Ovary (tissue), 7 donors: ENCODE measurements at regions not wholly inside any gene's neighbourhood (a gene's known extent, or its start where the extent isn't known, plus 50 kb on each side); places are given as distances from the start of the nearest gene placed in this dataset.

Experiments used
- DNase-seq, 5 donors: peaks; one replicate each; pipeline ENCODE4 v3.0.0-alpha.2; 2019 to 2020
- H3K27ac ChIP-seq, 2 donors: fragments of 200-600 bp; one replicate each; pipeline versions ENCODE4 v1.5.1 to v1.8.0; 2019 to 2022
- H3K27me3 ChIP-seq: fragments of 200-600 bp; one replicate; pipeline ENCODE4 v1.8.0; 2022
- H3K36me3 ChIP-seq: fragments of 200-600 bp; sonication (generic); one replicate; pipeline ENCODE4 v1.5.1; 2019
- H3K4me1 ChIP-seq: one replicate; pipeline ENCODE4 v1.8.1; 2013; ENCODE audit warnings: mild to moderate bottlenecking, moderate library complexity; ENCODE audit not compliant: insufficient read depth
- H3K4me3 ChIP-seq: fragments of 200-600 bp; sonication (generic); one replicate; pipeline ENCODE4 v1.5.1; 2017
- H3K9me3 ChIP-seq, 2 donors: fragments of 200-600 bp in 1 of 2; sonication (generic) in 1 of 2; one replicate each; pipeline versions ENCODE4 v1.5.1 to v1.8.1; 2013 to 2019; ENCODE audit warnings: mild to moderate bottlenecking in 1 of 2, moderate library complexity in 1 of 2
- CTCF ChIP-seq, 3 donors: fragments of 450-650 bp in 2 of 3; fragments of 200-600 bp in 1 of 3; IDR thresholded peaks; one replicate each; pipeline versions ENCODE4 v1.5.1 to v1.8.0; 2016 to 2022; ENCODE audit warnings: antibody characterized with exemption in 3 of 3, mild to moderate bottlenecking in 1 of 3
- EP300 ChIP-seq: sonication (generic); formaldehyde crosslinking; IDR thresholded peaks from one replicate; pipeline ENCODE4 v1.6.1; 2017; ENCODE audit warnings: antibody characterized with exemption
- POLR2A ChIP-seq: fragments of 450-650 bp; IDR thresholded peaks from one replicate; pipeline ENCODE4 v1.6.1; 2017; ENCODE audit warnings: antibody characterized with exemption, mild to moderate bottlenecking, moderate library complexity
- WGBS, 3 donors: extraction: QIAGEN DNeasy Blood & Tissue Kit in 1 of 3; methylation state at CpG; one replicate each; pipeline versions ENCODE4 v1.1.5 to v1.1.7; 2013 to 2017; 5-methylcytosine and 5-hydroxymethylcytosine counted together
- intact Hi-C, 4 donors: fragments of 100-400 bp; cut with DNase I; formaldehyde crosslinking; loops; one replicate each; pipeline versions ENCODE4 v1.11.0 to v1.15.1; 2022 to 2023
- donor health status: DM: no; HTN: no; CAD: no; lungs with moderate emphysema.
- donor health status: DM: no; HTN: no; CAD: no.
- donor health status: Bipolar disorder and iron deficiency.
- donor health status: DM: no; HTN: no; CAD: no.
- donor health status: DM: yes; HTN: yes; CAD: no.

GRCh38 chr9:75235632-75236031 is 147.3 kb downstream of the OSTF1 start:
- intact Hi-C loops = no loop called here
- H3K27ac ChIP-seq = no peak overlapping the region
- no peak for DNase-seq
- H3K36me3 ChIP-seq = no peaks in the 10 kb centered on the region
- H3K9me3 ChIP-seq = no peaks in the 10 kb centered on the region
- TF ChIP-seq POLR2A = no peak
- TF ChIP-seq EP300 = no peak
- no peak for TF ChIP-seq CTCF (IDR thresholded peaks at IDR 0.05)
- 93 to 99% (median 95%) methylated on average over 2 of the region's 2 CpGs for WGBS, 3 donors
- H3K4me3 ChIP-seq = no peak overlapping the region
- no peaks in the 10 kb centered on the region for H3K27me3 ChIP-seq
- H3K4me1 ChIP-seq = no peaks in the 10 kb centered on the region

GRCh38 chr9:75238311-75238976 is 150.1 kb downstream of the OSTF1 start:
- WGBS, 3 donors = 53 to 60% (median 58%) methylated on average over 11 of the region's 11 CpGs
- intact Hi-C loops = no loop called here

GRCh38 chr9:75239176-75239575 is 150.9 kb downstream of the OSTF1 start:
- intact Hi-C loops = no loop called here
- Histone ChIP-seq H3K9me3 (no peaks in the 10 kb centered on the region), H3K4me1 (no peaks in the 10 kb centered on the region), H3K4me3 (no peak overlapping the region), H3K27ac (no peak overlapping the region), H3K27me3 (no peaks in the 10 kb centered on the region), H3K36me3 (no peaks in the 10 kb centered on the region)
- TF ChIP-seq CTCF (IDR thresholded peaks at IDR 0.05) (no peak), POLR2A (no peak), EP300 (no peak)
- no peak for DNase-seq
- WGBS, 3 donors = 60 to 78% (median 65%) methylated on average over 6 of the region's 6 CpGs

More at GRCh38 chr9:75238311-75238976, 150.1 kb downstream of the OSTF1 start:
- TF ChIP-seq CTCF (IDR thresholded peaks at IDR 0.05) = no peak
- TF ChIP-seq POLR2A = no peak
- no peak for TF ChIP-seq EP300
- H3K4me3 ChIP-seq = no peak overlapping the region
- no peaks in the 10 kb centered on the region for H3K36me3 ChIP-seq
- H3K9me3 ChIP-seq = no peaks in the 10 kb centered on the region
- H3K27ac ChIP-seq = no peak overlapping the region
- no peaks in the 10 kb centered on the region for H3K27me3 ChIP-seq
- no peak for DNase-seq
- H3K4me1 ChIP-seq = no peaks in the 10 kb centered on the region

DNA sequence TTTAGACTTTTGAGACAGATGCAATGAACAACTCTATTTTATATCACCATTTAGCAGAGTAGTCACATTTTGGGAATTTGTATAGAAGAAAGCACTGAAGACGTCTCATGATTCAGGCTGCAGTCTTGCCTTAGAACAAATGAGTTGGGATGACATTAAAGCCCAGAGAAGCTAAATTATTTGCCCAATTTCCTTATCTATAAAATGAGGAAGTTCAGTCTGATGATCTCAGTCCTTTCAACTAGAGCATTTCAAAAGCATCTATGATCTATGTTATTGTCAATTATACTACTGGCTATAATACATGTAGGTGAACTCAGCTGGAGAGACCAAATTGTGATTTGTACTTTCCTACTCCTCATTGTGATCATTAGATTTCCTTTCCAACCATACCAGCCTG is 154.1 kb downstream of the OSTF1 start:
- H3K4me3 ChIP-seq = no peak overlapping the region

More for the DNA sequence above, 154.1 kb downstream of the OSTF1 start:
- H3K27me3 ChIP-seq = no peaks in the 10 kb centered on the region
- H3K4me1 ChIP-seq = no peaks in the 10 kb centered on the region
- intact Hi-C loops = no loop called here
- TF ChIP-seq CTCF (IDR thresholded peaks at IDR 0.05) (no peak), EP300 (no peak), POLR2A (no peak)
- H3K27ac ChIP-seq = no peak overlapping the region
- no peak for DNase-seq
- H3K9me3 ChIP-seq = no peaks in the 10 kb centered on the region
- H3K36me3 ChIP-seq = no peaks in the 10 kb centered on the region
- 79 to 90% (median 84%) methylated on average over 1 of the region's 1 CpG for WGBS, 3 donors
